ENCODE measurements at regions not wholly inside any gene's neighbourhood (a gene's known extent, or its start where the extent isn't known, plus 50 kb on each side); places are given as distances from the start of the nearest gene placed in this dataset.

DNA sequence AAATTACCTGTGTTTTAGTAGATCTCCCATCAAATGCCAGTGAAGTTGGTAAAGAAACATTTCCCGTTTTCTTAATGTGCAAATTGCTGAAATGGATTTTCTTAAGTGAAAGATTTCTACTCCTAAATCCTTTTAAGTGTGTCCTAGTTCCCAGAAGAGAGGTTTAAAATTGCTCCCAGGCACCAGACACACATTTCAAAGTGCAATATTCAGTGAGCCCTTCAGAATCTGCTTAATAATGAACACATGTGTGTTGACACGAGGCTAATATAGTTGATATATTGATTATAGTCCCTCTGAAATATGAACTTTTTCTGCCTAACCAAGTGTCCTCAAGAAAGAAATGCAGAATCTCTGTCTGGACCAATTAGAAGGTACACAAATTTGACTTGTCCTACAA lies 861.7 kb upstream of the CNTNAP5 start:
- H2AFZ ChIP-seq (replicated peaks) = no peak overlapping the region
- no peaks in the 10 kb centered on the region for H4K20me1 ChIP-seq (ENCODE audit: low read depth)
- Mint-ChIP-seq H3K4me1 (peaks cover 8% of the 10 kb centered on the region), H3K9me3 (peaks cover 4% of the 10 kb centered on the region), H3K27me3 (ENCODE audit: insufficient read depth, low read depth) (no peaks in the 10 kb centered on the region), H3K36me3 (no peaks in the 10 kb centered on the region), H3K27ac (no peak overlapping the region), H3K4me3 (no peak overlapping the region)
- H3K36me3 ChIP-seq = no peaks in the 10 kb centered on the region
- H3K79me2 ChIP-seq (ENCODE audit: low read depth) = no peaks in the 10 kb centered on the region
- no peaks in the 10 kb centered on the region for H3F3A ChIP-seq (ENCODE audit: low read depth)
- H3K9me3 ChIP-seq (ENCODE audit: low read depth) = no peaks in the 10 kb centered on the region
- TF ChIP-seq EZH2 (IDR thresholded peaks at IDR 0.05) = no peak
- TF ChIP-seq, protein P1, sequence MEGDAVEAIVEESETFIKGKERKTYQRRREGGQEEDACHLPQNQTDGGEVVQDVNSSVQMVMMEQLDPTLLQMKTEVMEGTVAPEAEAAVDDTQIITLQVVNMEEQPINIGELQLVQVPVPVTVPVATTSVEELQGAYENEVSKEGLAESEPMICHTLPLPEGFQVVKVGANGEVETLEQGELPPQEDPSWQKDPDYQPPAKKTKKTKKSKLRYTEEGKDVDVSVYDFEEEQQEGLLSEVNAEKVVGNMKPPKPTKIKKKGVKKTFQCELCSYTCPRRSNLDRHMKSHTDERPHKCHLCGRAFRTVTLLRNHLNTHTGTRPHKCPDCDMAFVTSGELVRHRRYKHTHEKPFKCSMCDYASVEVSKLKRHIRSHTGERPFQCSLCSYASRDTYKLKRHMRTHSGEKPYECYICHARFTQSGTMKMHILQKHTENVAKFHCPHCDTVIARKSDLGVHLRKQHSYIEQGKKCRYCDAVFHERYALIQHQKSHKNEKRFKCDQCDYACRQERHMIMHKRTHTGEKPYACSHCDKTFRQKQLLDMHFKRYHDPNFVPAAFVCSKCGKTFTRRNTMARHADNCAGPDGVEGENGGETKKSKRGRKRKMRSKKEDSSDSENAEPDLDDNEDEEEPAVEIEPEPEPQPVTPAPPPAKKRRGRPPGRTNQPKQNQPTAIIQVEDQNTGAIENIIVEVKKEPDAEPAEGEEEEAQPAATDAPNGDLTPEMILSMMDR (IDR thresholded peaks at IDR 0.05) = no peak
- TF ChIP-seq EZH2phosphoT487 (IDR thresholded peaks at IDR 0.05) = no peak
- H3K4me2 ChIP-seq = no peak overlapping the region
- H3K9ac ChIP-seq = no peak overlapping the region
- no peak overlapping the region for H3K4me3 ChIP-seq
- H3K4me1 ChIP-seq = no peaks in the 10 kb centered on the region
- no peak for DNase-seq (ENCODE audit: low spot score)
- no peak overlapping the region for H3K27ac ChIP-seq
- H3K27me3 ChIP-seq = no peaks in the 10 kb centered on the region

DNA sequence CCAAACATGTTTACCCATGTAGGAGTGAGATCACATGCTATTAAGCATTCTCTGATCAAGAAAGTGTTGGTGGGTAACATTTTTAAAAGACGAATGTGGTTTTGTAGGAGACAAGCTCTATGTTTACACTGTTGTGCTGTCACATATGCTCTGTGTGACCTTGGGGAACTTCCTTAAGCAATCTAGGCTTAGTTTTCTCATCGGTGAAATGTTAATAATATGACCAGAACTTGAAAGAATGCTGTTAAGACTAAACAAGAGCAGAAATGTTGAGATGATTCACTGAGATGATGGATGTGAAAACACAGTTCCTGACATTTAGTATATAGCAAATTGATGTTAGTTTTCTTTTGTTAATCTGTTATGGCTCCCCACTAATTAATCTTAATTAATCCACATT lies 860.9 kb upstream of the CNTNAP5 start:
- Histone ChIP-seq H3K9ac (no peak overlapping the region), H4K20me1 (ENCODE audit: low read depth) (no peaks in the 10 kb centered on the region), H2AFZ (replicated peaks) (no peak overlapping the region), H3K79me2 (ENCODE audit: low read depth) (no peaks in the 10 kb centered on the region), H3F3A (ENCODE audit: low read depth) (no peaks in the 10 kb centered on the region), H3K4me3 (no peak overlapping the region), H3K4me2 (no peak overlapping the region), H3K27me3 (no peaks in the 10 kb centered on the region), H3K36me3 (no peaks in the 10 kb centered on the region), H3K27ac (no peak overlapping the region), H3K4me1 (no peaks in the 10 kb centered on the region), H3K9me3 (ENCODE audit: low read depth) (no peaks in the 10 kb centered on the region)
- Mint-ChIP-seq H3K36me3 (no peaks in the 10 kb centered on the region), H3K4me1 (peaks cover 8% of the 10 kb centered on the region), H3K27ac (no peak overlapping the region), H3K4me3 (no peak overlapping the region), H3K27me3 (ENCODE audit: insufficient read depth, low read depth) (no peaks in the 10 kb centered on the region), H3K9me3 (peaks cover 9% of the 10 kb centered on the region)
- TF ChIP-seq EZH2phosphoT487 (IDR thresholded peaks at IDR 0.05) = no peak
- TF ChIP-seq, protein P1 (IDR thresholded peaks at IDR 0.05) = no peak
- no peak for TF ChIP-seq EZH2 (IDR thresholded peaks at IDR 0.05)
- no peak for DNase-seq (ENCODE audit: low spot score)

DNA sequence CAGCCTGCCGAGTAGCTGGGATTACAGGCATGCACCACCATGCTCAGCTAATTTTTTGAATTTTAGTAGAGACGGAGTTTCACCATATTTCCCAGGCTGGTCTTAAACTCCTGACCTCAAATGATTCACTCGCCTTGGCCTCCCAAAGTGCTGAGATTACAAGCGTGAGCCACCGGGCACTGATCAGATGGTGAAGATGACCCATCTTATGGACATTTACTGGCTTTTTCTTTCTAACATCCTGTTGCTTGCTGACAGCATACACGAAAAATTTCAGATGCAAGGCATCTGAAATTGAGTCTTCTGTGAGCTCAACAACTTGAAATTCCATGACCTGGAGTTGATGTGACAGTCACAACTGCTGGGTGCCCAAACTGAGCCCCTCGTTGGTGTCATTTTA lies 859.5 kb upstream of the CNTNAP5 start:
- no peaks in the 10 kb centered on the region for H3K9me3 ChIP-seq (ENCODE audit: low read depth)
- Mint-ChIP-seq H3K36me3 (no peaks in the 10 kb centered on the region), H3K4me3 (no peak overlapping the region), H3K27me3 (ENCODE audit: insufficient read depth, low read depth) (no peaks in the 10 kb centered on the region), H3K27ac (no peak overlapping the region), H3K9me3 (peaks cover 9% of the 10 kb centered on the region), H3K4me1 (peaks cover 8% of the 10 kb centered on the region)
- H3K4me3 ChIP-seq = no peak overlapping the region
- no peak overlapping the region for H3K27ac ChIP-seq
- no peak overlapping the region for H2AFZ ChIP-seq (replicated peaks)
- H3K36me3 ChIP-seq = no peaks in the 10 kb centered on the region
- H3F3A ChIP-seq (ENCODE audit: low read depth) = no peaks in the 10 kb centered on the region
- no peaks in the 10 kb centered on the region for H3K79me2 ChIP-seq (ENCODE audit: low read depth)
- no peak overlapping the region for H3K9ac ChIP-seq
- no peaks in the 10 kb centered on the region for H3K27me3 ChIP-seq
- H4K20me1 ChIP-seq (ENCODE audit: low read depth) = no peaks in the 10 kb centered on the region
- no peak overlapping the region for H3K4me2 ChIP-seq
- DNase-seq (ENCODE audit: low spot score) = no peak
- TF ChIP-seq EZH2phosphoT487 (IDR thresholded peaks at IDR 0.05) = no peak
- no peak for TF ChIP-seq EZH2 (IDR thresholded peaks at IDR 0.05)
- TF ChIP-seq, protein P1 (IDR thresholded peaks at IDR 0.05) = no peak
- no peaks in the 10 kb centered on the region for H3K4me1 ChIP-seq

Data from neural progenitor cell (in vitro differentiated cells).